Astrocyte (in vitro differentiated cells and primary cell): ENCODE measurements at regions not wholly inside any gene's neighbourhood (a gene's known extent, or its start where the extent isn't known, plus 50 kb on each side); places are given as distances from the start of the nearest gene placed in this dataset.

Experiments
- EZH2 ChIP-seq: IDR thresholded peaks from 2 replicates; pipeline ENCODE4 v1.6.1; 2012; ENCODE audit warnings: mild to moderate bottlenecking, low read length, inconsistent platforms; ENCODE audit not compliant: insufficient read depth
- TF ChIP-seq, protein P1 (sequence below): IDR thresholded peaks from 2 replicates; pipeline ENCODE4 v1.5.1; 2011; ENCODE audit warnings: low read depth, mild to moderate bottlenecking, inconsistent platforms, low read length, moderate library complexity; ENCODE audit not compliant: insufficient read depth

DNA sequence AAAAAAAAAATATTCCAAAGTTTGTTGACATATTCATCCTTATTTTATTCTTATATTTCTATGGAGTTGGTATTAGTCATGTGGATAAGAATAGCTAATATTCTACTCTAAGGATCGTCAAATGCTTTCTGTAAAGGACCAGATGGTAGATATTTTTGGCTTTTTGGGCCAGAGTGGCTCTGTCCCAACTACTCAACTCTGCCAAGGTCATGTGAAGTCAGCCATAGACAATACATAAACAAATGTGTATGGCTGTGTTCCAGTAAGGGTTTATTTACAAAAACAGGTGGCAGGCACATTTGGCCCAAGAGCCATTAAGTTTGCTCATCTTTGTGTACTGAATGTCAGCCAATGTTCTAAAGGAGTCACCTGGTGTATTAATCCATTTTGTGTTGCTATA is 131.8 kb downstream of the TBX5 start:
- no peak for TF ChIP-seq EZH2
- TF ChIP-seq, protein P1, sequence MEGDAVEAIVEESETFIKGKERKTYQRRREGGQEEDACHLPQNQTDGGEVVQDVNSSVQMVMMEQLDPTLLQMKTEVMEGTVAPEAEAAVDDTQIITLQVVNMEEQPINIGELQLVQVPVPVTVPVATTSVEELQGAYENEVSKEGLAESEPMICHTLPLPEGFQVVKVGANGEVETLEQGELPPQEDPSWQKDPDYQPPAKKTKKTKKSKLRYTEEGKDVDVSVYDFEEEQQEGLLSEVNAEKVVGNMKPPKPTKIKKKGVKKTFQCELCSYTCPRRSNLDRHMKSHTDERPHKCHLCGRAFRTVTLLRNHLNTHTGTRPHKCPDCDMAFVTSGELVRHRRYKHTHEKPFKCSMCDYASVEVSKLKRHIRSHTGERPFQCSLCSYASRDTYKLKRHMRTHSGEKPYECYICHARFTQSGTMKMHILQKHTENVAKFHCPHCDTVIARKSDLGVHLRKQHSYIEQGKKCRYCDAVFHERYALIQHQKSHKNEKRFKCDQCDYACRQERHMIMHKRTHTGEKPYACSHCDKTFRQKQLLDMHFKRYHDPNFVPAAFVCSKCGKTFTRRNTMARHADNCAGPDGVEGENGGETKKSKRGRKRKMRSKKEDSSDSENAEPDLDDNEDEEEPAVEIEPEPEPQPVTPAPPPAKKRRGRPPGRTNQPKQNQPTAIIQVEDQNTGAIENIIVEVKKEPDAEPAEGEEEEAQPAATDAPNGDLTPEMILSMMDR: no peak
